Stomach (tissue), 4 donors: ENCODE measurements at regions not wholly inside any gene's neighbourhood (a gene's known extent, or its start where the extent isn't known, plus 50 kb on each side); places are given as distances from the start of the nearest gene placed in this dataset.

Experiments used
- POLR2A ChIP-seq, 4 donors: fragments of 450-650 bp; IDR thresholded peaks; one replicate each; pipeline ENCODE4 v1.6.1; 2016; ENCODE audit warnings: antibody characterized with exemption in 4 of 4, control low read depth in 2 of 4, mild to moderate bottlenecking in 1 of 4, moderate library complexity in 1 of 4
- TF ChIP-seq, protein P1 (sequence below), 7 experiments: fragments of 450-650 bp in 4 of 7; fragments of 200-600 bp in 3 of 7; sonication (generic) in 3 of 7; IDR thresholded peaks; one replicate each; pipeline ENCODE4 v1.5.1; 2016 to 2019; ENCODE audit warnings: antibody characterized with exemption in 7 of 7, control low read depth in 2 of 7, mild to moderate bottlenecking in 1 of 7

DNA sequence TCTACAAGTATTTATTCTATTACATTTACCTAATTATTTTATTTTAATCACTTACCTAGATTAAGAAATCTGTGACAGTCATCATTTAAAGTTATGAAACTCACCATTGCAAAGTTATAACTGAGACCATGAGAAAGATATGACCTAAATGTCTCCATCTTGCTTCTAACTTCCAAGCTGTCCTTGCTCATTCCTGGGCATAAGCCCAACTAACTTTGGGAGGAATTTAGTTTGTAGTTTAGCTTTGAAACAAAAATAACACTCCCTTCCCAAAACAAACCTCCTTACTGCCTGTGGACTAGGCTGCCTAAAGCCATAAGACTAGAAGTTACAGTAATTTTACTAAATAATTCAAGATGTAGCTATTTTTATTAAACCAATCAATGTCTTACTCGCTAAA lies 195.6 kb upstream of the RAI14 start:
- TF ChIP-seq, protein P1, sequence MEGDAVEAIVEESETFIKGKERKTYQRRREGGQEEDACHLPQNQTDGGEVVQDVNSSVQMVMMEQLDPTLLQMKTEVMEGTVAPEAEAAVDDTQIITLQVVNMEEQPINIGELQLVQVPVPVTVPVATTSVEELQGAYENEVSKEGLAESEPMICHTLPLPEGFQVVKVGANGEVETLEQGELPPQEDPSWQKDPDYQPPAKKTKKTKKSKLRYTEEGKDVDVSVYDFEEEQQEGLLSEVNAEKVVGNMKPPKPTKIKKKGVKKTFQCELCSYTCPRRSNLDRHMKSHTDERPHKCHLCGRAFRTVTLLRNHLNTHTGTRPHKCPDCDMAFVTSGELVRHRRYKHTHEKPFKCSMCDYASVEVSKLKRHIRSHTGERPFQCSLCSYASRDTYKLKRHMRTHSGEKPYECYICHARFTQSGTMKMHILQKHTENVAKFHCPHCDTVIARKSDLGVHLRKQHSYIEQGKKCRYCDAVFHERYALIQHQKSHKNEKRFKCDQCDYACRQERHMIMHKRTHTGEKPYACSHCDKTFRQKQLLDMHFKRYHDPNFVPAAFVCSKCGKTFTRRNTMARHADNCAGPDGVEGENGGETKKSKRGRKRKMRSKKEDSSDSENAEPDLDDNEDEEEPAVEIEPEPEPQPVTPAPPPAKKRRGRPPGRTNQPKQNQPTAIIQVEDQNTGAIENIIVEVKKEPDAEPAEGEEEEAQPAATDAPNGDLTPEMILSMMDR (IDR thresholded peaks at IDR 0.05): no peak
- TF ChIP-seq POLR2A (IDR thresholded peaks at IDR 0.05): no peak
